ENCODE measurements at regions not wholly inside any gene's neighbourhood (a gene's known extent, or its start where the extent isn't known, plus 50 kb on each side); places are given as distances from the start of the nearest gene placed in this dataset.

GRCh38 chr21:26756491-26757159 lies 88.6 kb downstream of the ADAMTS1 start:
- TF ChIP-seq, protein P1, sequence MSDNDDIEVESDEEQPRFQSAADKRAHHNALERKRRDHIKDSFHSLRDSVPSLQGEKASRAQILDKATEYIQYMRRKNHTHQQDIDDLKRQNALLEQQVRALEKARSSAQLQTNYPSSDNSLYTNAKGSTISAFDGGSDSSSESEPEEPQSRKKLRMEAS (IDR thresholded peaks at IDR 0.05) = no peak
- TF ChIP-seq EP300 (IDR thresholded peaks at IDR 0.05; ENCODE audit: borderline replicate concordance) (no peak), EGR1 (IDR thresholded peaks at IDR 0.05) (no peak), TAF1 (IDR thresholded peaks at IDR 0.05; ENCODE audit: low read depth) (no peak), RAD21 (IDR thresholded peaks at IDR 0.05; ENCODE audit: low read depth) (no peak), CREB1 (IDR thresholded peaks at IDR 0.05; ENCODE audit: low read depth) (no peak), REST (IDR thresholded peaks at IDR 0.05; ENCODE audit: low read depth) (no peak), USF1 (IDR thresholded peaks at IDR 0.05) (no peak), TCF12 (IDR thresholded peaks at IDR 0.05; ENCODE audit: low read depth) (no peak), TEAD4 (IDR thresholded peaks at IDR 0.05) (no peak)
